NCI-H345 (cell line): ENCODE measurements at regions not wholly inside any gene's neighbourhood (a gene's known extent, or its start where the extent isn't known, plus 50 kb on each side); places are given as distances from the start of the nearest gene placed in this dataset.

Experiments
- DNase-seq: peaks from one replicate; lab custom pipeline; 2025; lab: John Stamatoyannopoulos, UW

GRCh38 chr1:63119575-63120155 is 202.7 kb upstream of the FOXD3 start:
- DNase-seq, result no peak

GRCh38 chr1:63122079-63122478 is 200.3 kb upstream of the FOXD3 start:
- no peak for DNase-seq

GRCh38 chr1:63124666-63125191 is 197.6 kb upstream of the FOXD3 start:
- DNase-seq, result no peak

GRCh38 chr1:63126104-63126503 is 196.3 kb upstream of the FOXD3 start:
- no peak for DNase-seq

GRCh38 chr1:63127376-63127775 is 195.0 kb upstream of the FOXD3 start:
- no peak for DNase-seq

- no peak for DNase-seq
Observed at GRCh38 chr1:63128556-63128955, 193.8 kb upstream of the FOXD3 start.

GRCh38 chr1:63129184-63129583 is 193.2 kb upstream of the FOXD3 start:
- DNase-seq, result no peak

GRCh38 chr1:63129855-63130254 is 192.5 kb upstream of the FOXD3 start:
- no peak for DNase-seq

- DNase-seq, result no peak
Observed at GRCh38 chr1:63134501-63135173, 187.7 kb upstream of the FOXD3 start.

GRCh38 chr1:63135174-63135512 is 187.2 kb upstream of the FOXD3 start:
- no peak for DNase-seq

GRCh38 chr1:63135801-63136200 is 186.6 kb upstream of the FOXD3 start:
- DNase-seq, result no peak

GRCh38 chr1:63142001-63142400 is 180.4 kb upstream of the FOXD3 start:
- DNase-seq, result no peak

- no peak for DNase-seq
Observed at GRCh38 chr1:63143482-63143881, 178.9 kb upstream of the FOXD3 start.

GRCh38 chr1:63147783-63148182 is 174.6 kb upstream of the FOXD3 start:
- DNase-seq, result no peak

GRCh38 chr1:63148825-63149645 is 173.3 kb upstream of the FOXD3 start:
- peak; percentile 27 for DNase-seq

- no peak for DNase-seq
Observed at GRCh38 chr1:63152572-63152971, 169.8 kb upstream of the FOXD3 start.

- DNase-seq, result no peak
Observed at GRCh38 chr1:63155437-63155836, 166.9 kb upstream of the FOXD3 start.

GRCh38 chr1:63157085-63157484 is 165.3 kb upstream of the FOXD3 start:
- no peak for DNase-seq

GRCh38 chr1:63169057-63169456 is 153.3 kb upstream of the FOXD3 start:
- no peak for DNase-seq

GRCh38 chr1:63173161-63173560 is 149.2 kb upstream of the FOXD3 start:
- DNase-seq, result no peak

- DNase-seq, result peak; percentile 89
Observed at GRCh38 chr1:63189677-63190076, 132.7 kb upstream of the FOXD3 start.

GRCh38 chr1:63190171-63190570 is 132.2 kb upstream of the FOXD3 start:
- no peak for DNase-seq

- DNase-seq, result no peak
Observed at GRCh38 chr1:63198871-63199394, 123.4 kb upstream of the FOXD3 start.
